Ishikawa (cell line): ENCODE measurements at regions not wholly inside any gene's neighbourhood (a gene's known extent, or its start where the extent isn't known, plus 50 kb on each side); places are given as distances from the start of the nearest gene placed in this dataset.

Experiments used
- CEBPB ChIP-seq: IDR thresholded peaks from 2 replicates; pipeline ENCODE4 v1.6.1; 2012
- CREB1 ChIP-seq: IDR thresholded peaks from 2 replicates; pipeline ENCODE4 v1.6.1; 2012; ENCODE audit warnings: low read depth
- EGR1 ChIP-seq: IDR thresholded peaks from 2 replicates; pipeline ENCODE4 v1.6.1; 2012
- EP300 ChIP-seq: IDR thresholded peaks from 2 replicates; pipeline ENCODE4 v1.6.1; 2012; ENCODE audit warnings: borderline replicate concordance
- FOXM1 ChIP-seq: IDR thresholded peaks from 2 replicates; pipeline ENCODE4 v1.6.1; 2012; ENCODE audit warnings: low read depth, borderline replicate concordance
- NFIC ChIP-seq: IDR thresholded peaks from 2 replicates; pipeline ENCODE4 v1.6.1; 2012
- RAD21 ChIP-seq: IDR thresholded peaks from 2 replicates; pipeline ENCODE4 v1.6.1; 2012; ENCODE audit warnings: low read depth
- TAF1 ChIP-seq: IDR thresholded peaks from 2 replicates; pipeline ENCODE4 v1.6.1; 2012; ENCODE audit warnings: low read depth, mild to moderate bottlenecking
- TCF12 ChIP-seq: IDR thresholded peaks from 2 replicates; pipeline ENCODE4 v1.6.1; 2012; ENCODE audit warnings: low read depth
- TEAD4 ChIP-seq: IDR thresholded peaks from 2 replicates; pipeline ENCODE4 v1.6.1; 2012
- YY1 ChIP-seq: IDR thresholded peaks from 2 replicates; pipeline ENCODE4 v1.6.1; 2012; ENCODE audit warnings: low read depth
- ZBTB7A ChIP-seq: IDR thresholded peaks from 2 replicates; pipeline ENCODE4 v1.6.1; 2012; ENCODE audit warnings: low read depth
- TF ChIP-seq, protein P1 (sequence below): IDR thresholded peaks from 2 replicates; pipeline ENCODE4 v1.6.1; 2012
- TF ChIP-seq, protein P2 (sequence below): IDR thresholded peaks from 2 replicates; pipeline ENCODE4 v1.6.1; 2012; ENCODE audit warnings: low read depth, mild to moderate bottlenecking
- TF ChIP-seq, protein P3 (sequence below): IDR thresholded peaks from 2 replicates; pipeline ENCODE4 v1.6.1; 2012

DNA sequence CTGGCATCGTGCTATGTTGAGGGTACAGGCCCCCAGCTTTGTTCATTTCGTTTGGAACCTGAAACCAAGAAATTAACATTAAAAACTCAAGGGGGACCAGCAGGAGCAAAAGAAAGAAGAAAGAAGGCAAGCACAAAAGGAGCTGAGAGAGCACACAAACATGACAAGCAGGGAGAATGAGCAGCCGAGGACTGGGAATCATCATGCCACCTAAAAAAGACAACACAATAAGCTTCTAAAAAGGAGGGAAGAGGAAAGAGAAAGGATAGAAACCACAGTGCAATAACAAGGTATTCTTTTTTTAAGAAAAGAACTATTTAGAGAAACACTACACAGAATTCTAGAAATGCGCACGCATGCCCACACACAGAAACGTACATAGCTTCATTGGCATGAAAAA is 103.2 kb upstream of the FAM9B start:
- TF ChIP-seq, protein P1, sequence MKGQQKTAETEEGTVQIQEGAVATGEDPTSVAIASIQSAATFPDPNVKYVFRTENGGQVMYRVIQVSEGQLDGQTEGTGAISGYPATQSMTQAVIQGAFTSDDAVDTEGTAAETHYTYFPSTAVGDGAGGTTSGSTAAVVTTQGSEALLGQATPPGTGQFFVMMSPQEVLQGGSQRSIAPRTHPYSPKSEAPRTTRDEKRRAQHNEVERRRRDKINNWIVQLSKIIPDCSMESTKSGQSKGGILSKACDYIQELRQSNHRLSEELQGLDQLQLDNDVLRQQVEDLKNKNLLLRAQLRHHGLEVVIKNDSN, result no peak
- TF ChIP-seq YY1 (no peak), RAD21 (no peak), TEAD4 (no peak), CREB1 (no peak), FOXM1 (no peak)
- TF ChIP-seq, protein P2, sequence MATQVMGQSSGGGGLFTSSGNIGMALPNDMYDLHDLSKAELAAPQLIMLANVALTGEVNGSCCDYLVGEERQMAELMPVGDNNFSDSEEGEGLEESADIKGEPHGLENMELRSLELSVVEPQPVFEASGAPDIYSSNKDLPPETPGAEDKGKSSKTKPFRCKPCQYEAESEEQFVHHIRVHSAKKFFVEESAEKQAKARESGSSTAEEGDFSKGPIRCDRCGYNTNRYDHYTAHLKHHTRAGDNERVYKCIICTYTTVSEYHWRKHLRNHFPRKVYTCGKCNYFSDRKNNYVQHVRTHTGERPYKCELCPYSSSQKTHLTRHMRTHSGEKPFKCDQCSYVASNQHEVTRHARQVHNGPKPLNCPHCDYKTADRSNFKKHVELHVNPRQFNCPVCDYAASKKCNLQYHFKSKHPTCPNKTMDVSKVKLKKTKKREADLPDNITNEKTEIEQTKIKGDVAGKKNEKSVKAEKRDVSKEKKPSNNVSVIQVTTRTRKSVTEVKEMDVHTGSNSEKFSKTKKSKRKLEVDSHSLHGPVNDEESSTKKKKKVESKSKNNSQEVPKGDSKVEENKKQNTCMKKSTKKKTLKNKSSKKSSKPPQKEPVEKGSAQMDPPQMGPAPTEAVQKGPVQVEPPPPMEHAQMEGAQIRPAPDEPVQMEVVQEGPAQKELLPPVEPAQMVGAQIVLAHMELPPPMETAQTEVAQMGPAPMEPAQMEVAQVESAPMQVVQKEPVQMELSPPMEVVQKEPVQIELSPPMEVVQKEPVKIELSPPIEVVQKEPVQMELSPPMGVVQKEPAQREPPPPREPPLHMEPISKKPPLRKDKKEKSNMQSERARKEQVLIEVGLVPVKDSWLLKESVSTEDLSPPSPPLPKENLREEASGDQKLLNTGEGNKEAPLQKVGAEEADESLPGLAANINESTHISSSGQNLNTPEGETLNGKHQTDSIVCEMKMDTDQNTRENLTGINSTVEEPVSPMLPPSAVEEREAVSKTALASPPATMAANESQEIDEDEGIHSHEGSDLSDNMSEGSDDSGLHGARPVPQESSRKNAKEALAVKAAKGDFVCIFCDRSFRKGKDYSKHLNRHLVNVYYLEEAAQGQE, result no peak

DNA sequence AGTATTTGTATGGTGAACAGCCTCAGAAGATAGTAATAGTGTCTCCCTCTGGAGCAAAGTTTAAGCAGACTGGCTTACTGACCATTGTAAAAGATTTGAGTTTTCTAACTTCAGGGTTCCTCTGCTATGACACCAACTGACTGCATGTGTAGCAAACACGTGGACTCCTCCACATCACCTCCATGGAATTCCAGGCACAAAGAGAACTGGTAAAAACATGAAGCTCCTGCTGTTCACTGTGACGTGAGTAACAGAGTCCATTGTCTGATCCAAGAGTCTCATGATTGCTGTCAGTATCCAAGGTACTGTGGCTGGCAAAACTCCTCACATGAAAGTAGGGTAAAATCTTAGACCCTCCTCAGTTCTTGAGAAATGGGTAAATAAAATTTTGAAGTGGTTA is 107.6 kb upstream of the FAM9B start:
- TF ChIP-seq EP300 (no peak), NFIC (no peak), YY1 (no peak), TEAD4 (no peak), TAF1 (no peak), EGR1 (no peak), CREB1 (no peak), ZBTB7A (no peak)
- TF ChIP-seq, protein P3, sequence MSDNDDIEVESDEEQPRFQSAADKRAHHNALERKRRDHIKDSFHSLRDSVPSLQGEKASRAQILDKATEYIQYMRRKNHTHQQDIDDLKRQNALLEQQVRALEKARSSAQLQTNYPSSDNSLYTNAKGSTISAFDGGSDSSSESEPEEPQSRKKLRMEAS, result no peak
- TF ChIP-seq, protein P2, result no peak

DNA sequence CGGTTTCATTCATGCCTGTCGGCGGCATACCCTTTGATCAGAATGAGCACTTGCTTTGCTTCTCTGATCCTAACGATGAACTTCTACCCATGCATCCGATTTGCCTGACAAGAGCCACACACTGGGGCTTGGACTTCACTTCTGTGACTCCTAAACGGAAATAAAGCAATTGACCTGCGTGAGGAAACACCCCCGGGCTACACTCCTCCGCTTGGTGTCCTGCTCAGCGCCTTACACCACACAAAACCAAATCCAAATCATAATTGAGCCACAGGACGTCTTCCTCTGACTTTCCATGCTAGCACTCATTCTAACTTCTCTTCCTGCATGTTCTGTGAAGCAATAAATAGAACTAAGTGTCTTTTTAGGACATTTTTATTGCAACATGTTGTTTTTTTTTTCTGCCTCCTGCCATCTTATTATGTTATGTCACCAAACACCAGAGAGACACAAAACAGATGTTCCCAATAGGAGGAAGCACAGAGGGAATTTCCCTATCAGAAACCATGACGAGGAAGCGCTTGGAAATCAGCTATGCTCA is 110.8 kb upstream of the FAM9B start:
- TF ChIP-seq NFIC, result no peak

DNA sequence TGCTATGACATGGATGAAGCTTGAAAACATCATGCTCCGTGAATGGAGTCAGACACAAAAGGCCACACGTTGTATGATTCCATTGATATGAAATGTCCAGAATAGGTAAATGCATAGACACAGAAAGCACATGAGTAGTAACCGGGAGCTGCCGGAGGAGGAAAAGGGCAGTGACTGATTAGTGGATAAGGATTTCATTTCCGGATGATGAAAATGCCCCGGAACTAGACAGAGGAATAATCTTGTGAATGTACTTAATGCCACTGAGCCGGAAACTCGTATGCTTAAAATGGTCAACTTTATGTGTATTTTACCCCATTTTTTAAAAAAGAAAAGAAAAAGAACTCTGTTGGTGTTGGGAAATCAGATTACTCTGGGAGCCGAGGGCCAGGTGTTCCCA is 112.7 kb upstream of the FAM9B start:
- TF ChIP-seq EGR1, result no peak
- TF ChIP-seq, protein P1, result no peak
- no peak for TF ChIP-seq TCF12
- no peak for TF ChIP-seq CEBPB
- TF ChIP-seq, protein P2, result no peak
- TF ChIP-seq CREB1, result no peak
- no peak for TF ChIP-seq TAF1
- TF ChIP-seq, protein P3, result no peak
- TF ChIP-seq EP300, result no peak
- TF ChIP-seq NFIC, result no peak
- no peak for TF ChIP-seq ZBTB7A
- TF ChIP-seq RAD21, result no peak
- no peak for TF ChIP-seq YY1
- TF ChIP-seq TEAD4, result no peak
- TF ChIP-seq FOXM1, result no peak

DNA sequence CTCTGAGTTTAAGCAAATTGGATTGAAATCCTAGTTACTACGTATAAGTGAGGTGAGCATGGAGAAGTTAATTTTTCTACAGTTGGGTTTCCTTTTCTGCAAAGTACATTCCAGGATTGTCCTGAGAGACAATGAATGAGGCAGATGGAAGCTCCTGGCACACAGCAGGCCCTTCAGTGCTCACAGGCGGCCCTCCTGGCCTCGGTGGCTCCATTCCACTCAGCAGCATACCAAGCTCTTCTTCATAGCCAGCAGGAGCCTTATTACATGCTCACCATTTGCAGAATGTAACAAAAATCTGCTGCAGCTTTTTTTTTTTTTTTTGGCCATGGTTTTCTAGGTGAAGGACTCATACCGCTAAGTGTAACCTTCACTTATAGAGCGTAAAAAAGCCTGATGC is 113.2 kb upstream of the FAM9B start:
- no peak for TF ChIP-seq CREB1
- TF ChIP-seq, protein P2, result no peak
- TF ChIP-seq TAF1, result no peak
- TF ChIP-seq EP300, result no peak
- TF ChIP-seq EGR1, result no peak
- no peak for TF ChIP-seq YY1
- TF ChIP-seq, protein P3, result no peak
- TF ChIP-seq TCF12, result no peak
- no peak for TF ChIP-seq RAD21
- no peak for TF ChIP-seq ZBTB7A
- no peak for TF ChIP-seq FOXM1
- no peak for TF ChIP-seq CEBPB
- TF ChIP-seq TEAD4, result no peak
- no peak for TF ChIP-seq NFIC
- TF ChIP-seq, protein P1, result no peak
